GM19238 (cell line): ENCODE measurements at regions not wholly inside any gene's neighbourhood (a gene's known extent, or its start where the extent isn't known, plus 50 kb on each side); places are given as distances from the start of the nearest gene placed in this dataset.
"Not testable (repeated sequence)": the region's sequence is repeated elsewhere in the genome, so short reads cannot be mapped to it uniquely, and the experiment has no call there.

Experiments used
- DNase-seq: peaks from one replicate; pipeline ENCODE4 v3.0.0; 2011; ENCODE audit warnings: low spot score; ENCODE audit not compliant: insufficient read length

GRCh38 chr20:12722091-12722490 lies 286.7 kb upstream of the SPTLC3 start:
- DNase-seq: no peak

GRCh38 chr20:12723811-12724210 lies 285.0 kb upstream of the SPTLC3 start:
- no peak for DNase-seq

GRCh38 chr20:12728782-12729181 lies 280.0 kb upstream of the SPTLC3 start:
- no peak for DNase-seq

GRCh38 chr20:12729326-12729725 lies 279.4 kb upstream of the SPTLC3 start:
- DNase-seq: no peak

- no peak for DNase-seq
Observed at GRCh38 chr20:12733811-12734210, 275.0 kb upstream of the SPTLC3 start.

- no peak for DNase-seq
Observed at GRCh38 chr20:12737497-12737896, 271.3 kb upstream of the SPTLC3 start.

GRCh38 chr20:12737900-12738299 lies 270.9 kb upstream of the SPTLC3 start:
- DNase-seq: no peak

- no peak for DNase-seq
Observed at GRCh38 chr20:12740647-12741046, 268.1 kb upstream of the SPTLC3 start.

- no peak for DNase-seq
Observed at GRCh38 chr20:12744037-12744436, 264.7 kb upstream of the SPTLC3 start.

- DNase-seq: no peak
Observed at GRCh38 chr20:12748359-12748994, 260.3 kb upstream of the SPTLC3 start.

GRCh38 chr20:12750221-12750620 lies 258.6 kb upstream of the SPTLC3 start:
- no peak for DNase-seq

GRCh38 chr20:12752900-12753693 lies 255.7 kb upstream of the SPTLC3 start:
- DNase-seq: not testable (repeated sequence)

GRCh38 chr20:12753742-12754141 lies 255.0 kb upstream of the SPTLC3 start:
- not testable (repeated sequence) for DNase-seq

- not testable (repeated sequence) for DNase-seq
Observed at GRCh38 chr20:12759493-12759892, 249.3 kb upstream of the SPTLC3 start.

- no peak for DNase-seq
Observed at GRCh38 chr20:12762725-12763124, 246.0 kb upstream of the SPTLC3 start.

GRCh38 chr20:12763406-12763805 lies 245.4 kb upstream of the SPTLC3 start:
- DNase-seq: no peak

- DNase-seq: no peak
Observed at GRCh38 chr20:12764053-12764452, 244.7 kb upstream of the SPTLC3 start.

- DNase-seq: no peak
Observed at GRCh38 chr20:12764851-12765250, 243.9 kb upstream of the SPTLC3 start.

- no peak for DNase-seq
Observed at GRCh38 chr20:12773936-12774335, 234.8 kb upstream of the SPTLC3 start.

GRCh38 chr20:12775041-12775440 lies 233.7 kb upstream of the SPTLC3 start:
- no peak for DNase-seq

- DNase-seq: no peak
Observed at GRCh38 chr20:12777016-12777415, 231.8 kb upstream of the SPTLC3 start.

GRCh38 chr20:12786276-12786675 lies 222.5 kb upstream of the SPTLC3 start:
- DNase-seq: no peak
